ENCODE measurements at regions not wholly inside any gene's neighbourhood (a gene's known extent, or its start where the extent isn't known, plus 50 kb on each side); places are given as distances from the start of the nearest gene placed in this dataset.

DNA sequence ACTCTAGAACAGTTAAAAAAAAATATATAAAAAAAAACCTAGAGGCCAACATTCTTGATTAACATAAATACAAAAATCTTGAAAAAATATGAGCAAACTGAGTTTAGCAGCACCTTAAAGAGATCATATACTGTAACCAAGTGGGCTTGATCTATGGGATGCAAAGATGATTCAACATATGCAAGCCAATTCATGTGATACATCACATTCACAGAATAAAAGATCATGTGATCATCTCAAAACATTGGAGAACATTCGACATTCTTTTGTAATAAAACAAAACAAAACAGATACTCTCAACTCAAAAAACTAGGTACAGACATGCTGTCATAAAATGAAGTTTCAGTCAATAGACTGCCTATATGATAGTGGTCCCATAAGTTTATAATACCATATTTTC lies 165.4 kb upstream of the NDST4 start:
- no peak overlapping the region for H3K27ac Mint-ChIP-seq

DNA sequence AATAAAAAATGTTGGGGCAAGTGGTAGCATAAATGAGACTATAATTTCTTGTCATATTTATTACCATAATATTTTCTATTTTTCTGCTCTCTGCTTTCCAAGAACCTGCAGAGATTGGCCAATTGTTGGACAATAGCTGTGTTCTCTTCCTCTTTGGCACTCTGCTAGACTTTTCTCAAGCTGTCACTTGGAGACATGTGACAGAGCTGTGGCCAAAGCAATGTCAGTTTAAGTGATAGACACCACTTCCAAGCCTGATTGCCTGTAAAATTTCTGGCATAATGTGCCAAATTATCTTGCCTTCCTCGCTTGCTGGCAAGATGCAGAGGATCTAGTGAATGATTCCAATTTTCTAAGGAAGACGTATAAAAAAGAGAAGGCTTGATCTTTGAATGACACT lies 162.2 kb upstream of the NDST4 start:
- Mint-ChIP-seq H3K36me3 (ENCODE audit: low read depth) (no peaks in the 10 kb centered on the region), H3K4me1 (ENCODE audit: low read depth) (no peaks in the 10 kb centered on the region), H3K27ac (no peak overlapping the region), H3K9me3 (peaks cover 25% of the 10 kb centered on the region), H3K4me3 (no peak overlapping the region), H3K27me3 (ENCODE audit: insufficient read depth) (no peaks in the 10 kb centered on the region)
- DNase-seq = no peak
- TF ChIP-seq, protein P1, sequence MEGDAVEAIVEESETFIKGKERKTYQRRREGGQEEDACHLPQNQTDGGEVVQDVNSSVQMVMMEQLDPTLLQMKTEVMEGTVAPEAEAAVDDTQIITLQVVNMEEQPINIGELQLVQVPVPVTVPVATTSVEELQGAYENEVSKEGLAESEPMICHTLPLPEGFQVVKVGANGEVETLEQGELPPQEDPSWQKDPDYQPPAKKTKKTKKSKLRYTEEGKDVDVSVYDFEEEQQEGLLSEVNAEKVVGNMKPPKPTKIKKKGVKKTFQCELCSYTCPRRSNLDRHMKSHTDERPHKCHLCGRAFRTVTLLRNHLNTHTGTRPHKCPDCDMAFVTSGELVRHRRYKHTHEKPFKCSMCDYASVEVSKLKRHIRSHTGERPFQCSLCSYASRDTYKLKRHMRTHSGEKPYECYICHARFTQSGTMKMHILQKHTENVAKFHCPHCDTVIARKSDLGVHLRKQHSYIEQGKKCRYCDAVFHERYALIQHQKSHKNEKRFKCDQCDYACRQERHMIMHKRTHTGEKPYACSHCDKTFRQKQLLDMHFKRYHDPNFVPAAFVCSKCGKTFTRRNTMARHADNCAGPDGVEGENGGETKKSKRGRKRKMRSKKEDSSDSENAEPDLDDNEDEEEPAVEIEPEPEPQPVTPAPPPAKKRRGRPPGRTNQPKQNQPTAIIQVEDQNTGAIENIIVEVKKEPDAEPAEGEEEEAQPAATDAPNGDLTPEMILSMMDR (IDR thresholded peaks at IDR 0.05) = no peak

More for the DNA sequence above, 165.4 kb upstream of the NDST4 start:
- no peak overlapping the region for H3K4me3 Mint-ChIP-seq
- no peak for DNase-seq
- H3K27me3 Mint-ChIP-seq (ENCODE audit: insufficient read depth) = no peaks in the 10 kb centered on the region
- H3K36me3 Mint-ChIP-seq (ENCODE audit: low read depth) = no peaks in the 10 kb centered on the region
- TF ChIP-seq, protein P1 (IDR thresholded peaks at IDR 0.05) = no peak
- no peaks in the 10 kb centered on the region for H3K4me1 Mint-ChIP-seq (ENCODE audit: low read depth)
- H3K9me3 Mint-ChIP-seq = peaks cover 14% of the 10 kb centered on the region

GRCh38 chr4:115274545-115274944 lies 161.1 kb upstream of the NDST4 start:
- Mint-ChIP-seq H3K4me1 (ENCODE audit: low read depth) (no peaks in the 10 kb centered on the region), H3K36me3 (ENCODE audit: low read depth) (no peaks in the 10 kb centered on the region), H3K27ac (no peak overlapping the region), H3K9me3 (peaks cover 29% of the 10 kb centered on the region), H3K4me3 (no peak overlapping the region), H3K27me3 (ENCODE audit: insufficient read depth) (no peaks in the 10 kb centered on the region)
- TF ChIP-seq, protein P1 (IDR thresholded peaks at IDR 0.05) = no peak
- no peak for DNase-seq

DNA sequence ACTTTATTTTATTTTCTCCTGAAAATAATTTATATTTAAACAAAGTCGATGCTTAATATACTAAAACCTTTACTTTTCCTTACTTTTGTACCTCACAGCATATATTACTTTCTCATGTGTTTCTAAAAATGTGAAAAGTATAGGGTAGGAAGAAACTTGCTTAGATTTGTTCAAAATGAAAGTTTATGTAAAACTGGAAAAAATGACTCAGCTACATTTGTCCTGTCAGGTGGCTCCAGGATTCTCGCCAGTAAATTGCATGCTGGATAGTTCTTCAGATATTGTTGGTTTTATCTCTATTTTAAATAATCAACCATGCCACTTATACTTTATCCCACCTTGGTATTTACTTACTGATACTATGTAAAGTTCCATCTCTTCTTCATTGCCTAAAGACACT lies 159.2 kb upstream of the NDST4 start:
- TF ChIP-seq, protein P1 (IDR thresholded peaks at IDR 0.05) = no peak

GRCh38 chr4:115272185-115272584 lies 158.8 kb upstream of the NDST4 start:
- Mint-ChIP-seq H3K27me3 (ENCODE audit: insufficient read depth) (no peaks in the 10 kb centered on the region), H3K4me1 (ENCODE audit: low read depth) (no peaks in the 10 kb centered on the region), H3K36me3 (ENCODE audit: low read depth) (no peaks in the 10 kb centered on the region), H3K9me3 (peaks cover 19% of the 10 kb centered on the region), H3K4me3 (no peak overlapping the region), H3K27ac (no peak overlapping the region)
- TF ChIP-seq, protein P1 (IDR thresholded peaks at IDR 0.05) = no peak
- DNase-seq = no peak

More for the DNA sequence above, 159.2 kb upstream of the NDST4 start:
- no peaks in the 10 kb centered on the region for H3K27me3 Mint-ChIP-seq (ENCODE audit: insufficient read depth)
- no peak overlapping the region for H3K4me3 Mint-ChIP-seq
- H3K9me3 Mint-ChIP-seq = peaks cover 23% of the 10 kb centered on the region
- H3K4me1 Mint-ChIP-seq (ENCODE audit: low read depth) = no peaks in the 10 kb centered on the region
- no peak overlapping the region for H3K27ac Mint-ChIP-seq
- no peak for DNase-seq
- H3K36me3 Mint-ChIP-seq (ENCODE audit: low read depth) = no peaks in the 10 kb centered on the region

DNA sequence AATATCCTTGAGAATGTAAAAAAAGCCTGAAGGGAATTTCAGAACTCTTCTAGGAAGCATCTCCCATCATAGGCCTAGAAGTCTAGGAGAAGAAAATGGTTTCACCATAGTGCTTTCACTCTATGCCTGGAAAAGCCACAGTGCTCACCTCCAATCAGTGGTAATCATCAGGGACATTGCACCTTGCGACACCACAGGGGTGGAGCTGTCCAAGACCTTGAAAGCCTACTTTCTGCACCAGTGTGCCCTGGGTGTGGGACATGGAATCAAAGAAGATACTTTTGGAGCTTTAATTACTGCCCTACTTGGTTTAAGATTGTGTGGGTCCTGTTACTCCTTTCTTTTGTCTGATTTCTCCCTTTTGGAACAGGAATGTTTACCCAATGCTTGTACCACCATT lies 146.8 kb upstream of the NDST4 start:
- no peak overlapping the region for H3K4me3 Mint-ChIP-seq

More for the DNA sequence above, 146.8 kb upstream of the NDST4 start:
- TF ChIP-seq, protein P1 (IDR thresholded peaks at IDR 0.05) = no peak
- DNase-seq = no peak
- Mint-ChIP-seq H3K27ac (no peak overlapping the region), H3K27me3 (ENCODE audit: insufficient read depth) (no peaks in the 10 kb centered on the region; the same call in 1 of the 2 replicates), H3K36me3 (ENCODE audit: low read depth) (no peaks in the 10 kb centered on the region), H3K9me3 (peaks cover 37% of the 10 kb centered on the region), H3K4me1 (ENCODE audit: low read depth) (no peaks in the 10 kb centered on the region)

Measured in HFFc6 (cell line).